Activated T-cell treated with anti-CD3 and anti-CD28 coated beads, Interleukin-2, amount 50 U/mL, for 24 hours (primary cell): ENCODE measurements at regions not wholly inside any gene's neighbourhood (a gene's known extent, or its start where the extent isn't known, plus 50 kb on each side); places are given as distances from the start of the nearest gene placed in this dataset.
A peak's percentile ranks its signal among the peaks of the same experiment; 100 is the strongest.
"Not testable (repeated sequence)": the region's sequence is repeated elsewhere in the genome, so short reads cannot be mapped to it uniquely, and the experiment has no call there.

Experiments
- DNase-seq: peaks from one replicate; pipeline ENCODE4 v3.0.0-alpha.2; 2020
- H3K27ac Mint-ChIP-seq: 2 replicates; pipeline ENCODE4 v1.8.0; 2020; ENCODE audit warnings: mild to moderate bottlenecking, mixed read lengths
- H3K27me3 Mint-ChIP-seq: 2 replicates; pipeline ENCODE4 v1.8.0; 2020; ENCODE audit warnings: mixed read lengths
- H3K36me3 Mint-ChIP-seq: 2 replicates; pipeline ENCODE4 v1.8.0; 2020; ENCODE audit warnings: low read depth, mixed read lengths
- H3K4me1 Mint-ChIP-seq: 2 replicates; pipeline ENCODE4 v1.8.0; 2020; ENCODE audit warnings: low read depth, mixed read lengths
- H3K4me3 Mint-ChIP-seq: 2 replicates; pipeline ENCODE4 v1.8.0; 2020; ENCODE audit warnings: mild to moderate bottlenecking, moderate library complexity, mixed read lengths
- H3K9me3 Mint-ChIP-seq: 2 replicates; pipeline ENCODE4 v1.8.0; 2020; ENCODE audit warnings: mixed read lengths

GRCh38 chr10:28354511-28354910, 51.6 kb upstream of the MPP7 start:
- H3K4me1 Mint-ChIP-seq, result no peaks in the 10 kb centered on the region
- H3K36me3 Mint-ChIP-seq, result no peaks in the 10 kb centered on the region
- no peaks in the 10 kb centered on the region for H3K9me3 Mint-ChIP-seq
- H3K27ac Mint-ChIP-seq, result no peak overlapping the region
- H3K4me3 Mint-ChIP-seq, result no peak overlapping the region
- no peak for DNase-seq
- H3K27me3 Mint-ChIP-seq, result no peaks in the 10 kb centered on the region

- H3K4me3 Mint-ChIP-seq, result no peak overlapping the region
- no peaks in the 10 kb centered on the region for H3K9me3 Mint-ChIP-seq
- H3K27ac Mint-ChIP-seq, result no peak overlapping the region
- DNase-seq, result no peak
- H3K36me3 Mint-ChIP-seq, result no peaks in the 10 kb centered on the region
- no peaks in the 10 kb centered on the region for H3K4me1 Mint-ChIP-seq
- no peaks in the 10 kb centered on the region for H3K27me3 Mint-ChIP-seq
Measured at GRCh38 chr10:28355376-28355775, 52.5 kb upstream of the MPP7 start.

- Mint-ChIP-seq H3K27me3 (no peaks in the 10 kb centered on the region), H3K4me3 (no peak overlapping the region), H3K9me3 (no peaks in the 10 kb centered on the region), H3K36me3 (no peaks in the 10 kb centered on the region), H3K27ac (no peak overlapping the region), H3K4me1 (peaks cover 9% of the 10 kb centered on the region)
- no peak for DNase-seq
Measured at GRCh38 chr10:28359334-28359733, 56.5 kb upstream of the MPP7 start.

GRCh38 chr10:28360175-28360574, 57.3 kb upstream of the MPP7 start:
- H3K36me3 Mint-ChIP-seq, result no peaks in the 10 kb centered on the region
- no peak overlapping the region for H3K4me3 Mint-ChIP-seq
- DNase-seq, result no peak
- H3K9me3 Mint-ChIP-seq, result no peaks in the 10 kb centered on the region
- peaks cover 11% of the 10 kb centered on the region for H3K4me1 Mint-ChIP-seq
- no peaks in the 10 kb centered on the region for H3K27me3 Mint-ChIP-seq
- no peak overlapping the region for H3K27ac Mint-ChIP-seq

- no peaks in the 10 kb centered on the region for H3K9me3 Mint-ChIP-seq
- no peak overlapping the region for H3K27ac Mint-ChIP-seq
- H3K36me3 Mint-ChIP-seq, result no peaks in the 10 kb centered on the region
- H3K4me3 Mint-ChIP-seq, result no peak overlapping the region
- peaks cover 42% of the 10 kb centered on the region for H3K4me1 Mint-ChIP-seq
- H3K27me3 Mint-ChIP-seq, result no peaks in the 10 kb centered on the region
- DNase-seq, result no peak
Measured at GRCh38 chr10:28363376-28363775, 60.5 kb upstream of the MPP7 start.

GRCh38 chr10:28365840-28366239, 63.0 kb upstream of the MPP7 start:
- Mint-ChIP-seq H3K27ac (peak overlapping the region; percentile 83), H3K9me3 (no peaks in the 10 kb centered on the region), H3K36me3 (no peaks in the 10 kb centered on the region), H3K4me3 (peak overlapping the region; percentile 42), H3K4me1 (peaks cover 56% of the 10 kb centered on the region), H3K27me3 (no peaks in the 10 kb centered on the region)
- no peak for DNase-seq

GRCh38 chr10:28366994-28367393, 64.1 kb upstream of the MPP7 start:
- H3K4me3 Mint-ChIP-seq, result no peak overlapping the region
- no peaks in the 10 kb centered on the region for H3K9me3 Mint-ChIP-seq
- H3K27me3 Mint-ChIP-seq, result no peaks in the 10 kb centered on the region
- peaks cover 55% of the 10 kb centered on the region for H3K4me1 Mint-ChIP-seq
- no peaks in the 10 kb centered on the region for H3K36me3 Mint-ChIP-seq
- no peak for DNase-seq
- peak overlapping the region; percentile 93 for H3K27ac Mint-ChIP-seq

GRCh38 chr10:28367413-28367812, 64.5 kb upstream of the MPP7 start:
- no peak for DNase-seq
- Mint-ChIP-seq H3K36me3 (no peaks in the 10 kb centered on the region), H3K9me3 (no peaks in the 10 kb centered on the region), H3K4me3 (peak overlapping the region; percentile 56), H3K27ac (peak overlapping the region; percentile 93), H3K27me3 (no peaks in the 10 kb centered on the region), H3K4me1 (peaks cover 55% of the 10 kb centered on the region)

- peak overlapping the region; percentile 56 for H3K4me3 Mint-ChIP-seq
- no peaks in the 10 kb centered on the region for H3K36me3 Mint-ChIP-seq
- H3K27me3 Mint-ChIP-seq, result no peaks in the 10 kb centered on the region
- H3K4me1 Mint-ChIP-seq, result peaks cover 53% of the 10 kb centered on the region
- H3K9me3 Mint-ChIP-seq, result no peaks in the 10 kb centered on the region
- peak overlapping the region; percentile 93 for H3K27ac Mint-ChIP-seq
- peak; percentile 52 for DNase-seq
Measured at GRCh38 chr10:28367929-28368484, 65.1 kb upstream of the MPP7 start.

- Mint-ChIP-seq H3K27me3 (no peaks in the 10 kb centered on the region), H3K27ac (peak overlapping the region; percentile 33), H3K4me3 (no peak overlapping the region), H3K9me3 (no peaks in the 10 kb centered on the region), H3K4me1 (peaks cover 44% of the 10 kb centered on the region), H3K36me3 (no peaks in the 10 kb centered on the region)
- no peak for DNase-seq
Measured at GRCh38 chr10:28370107-28370835, 67.4 kb upstream of the MPP7 start.

- H3K27me3 Mint-ChIP-seq, H3K4me3 Mint-ChIP-seq, H3K36me3 Mint-ChIP-seq, H3K9me3 Mint-ChIP-seq, DNase-seq, H3K27ac Mint-ChIP-seq: not testable (repeated sequence)
- H3K4me1 Mint-ChIP-seq, result peaks cover 31% of the 10 kb centered on the region
Measured at GRCh38 chr10:28371638-28372037, 68.8 kb upstream of the MPP7 start.

GRCh38 chr10:28374036-28374435, 71.2 kb upstream of the MPP7 start:
- H3K9me3 Mint-ChIP-seq, result no peaks in the 10 kb centered on the region
- H3K4me1 Mint-ChIP-seq, result peaks cover 12% of the 10 kb centered on the region
- DNase-seq, result no peak
- H3K4me3 Mint-ChIP-seq, result no peak overlapping the region
- H3K27me3 Mint-ChIP-seq, result no peaks in the 10 kb centered on the region
- no peak overlapping the region for H3K27ac Mint-ChIP-seq
- H3K36me3 Mint-ChIP-seq, result no peaks in the 10 kb centered on the region

GRCh38 chr10:28375399-28376354, 72.8 kb upstream of the MPP7 start:
- Mint-ChIP-seq H3K27me3 (no peaks in the 10 kb centered on the region), H3K27ac (no peak overlapping the region), H3K4me3 (no peak overlapping the region), H3K9me3 (no peaks in the 10 kb centered on the region), H3K36me3 (no peaks in the 10 kb centered on the region), H3K4me1 (peaks cover 9% of the 10 kb centered on the region)
- DNase-seq, result no peak

GRCh38 chr10:28378986-28379585, 76.2 kb upstream of the MPP7 start:
- Mint-ChIP-seq H3K36me3 (no peaks in the 10 kb centered on the region), H3K27ac (no peak overlapping the region), H3K9me3 (no peaks in the 10 kb centered on the region), H3K4me3 (no peak overlapping the region), H3K4me1 (peaks cover 20% of the 10 kb centered on the region), H3K27me3 (no peaks in the 10 kb centered on the region)
- no peak for DNase-seq
